ENCODE measurements at regions not wholly inside any gene's neighbourhood (a gene's known extent, or its start where the extent isn't known, plus 50 kb on each side); places are given as distances from the start of the nearest gene placed in this dataset.

DNA sequence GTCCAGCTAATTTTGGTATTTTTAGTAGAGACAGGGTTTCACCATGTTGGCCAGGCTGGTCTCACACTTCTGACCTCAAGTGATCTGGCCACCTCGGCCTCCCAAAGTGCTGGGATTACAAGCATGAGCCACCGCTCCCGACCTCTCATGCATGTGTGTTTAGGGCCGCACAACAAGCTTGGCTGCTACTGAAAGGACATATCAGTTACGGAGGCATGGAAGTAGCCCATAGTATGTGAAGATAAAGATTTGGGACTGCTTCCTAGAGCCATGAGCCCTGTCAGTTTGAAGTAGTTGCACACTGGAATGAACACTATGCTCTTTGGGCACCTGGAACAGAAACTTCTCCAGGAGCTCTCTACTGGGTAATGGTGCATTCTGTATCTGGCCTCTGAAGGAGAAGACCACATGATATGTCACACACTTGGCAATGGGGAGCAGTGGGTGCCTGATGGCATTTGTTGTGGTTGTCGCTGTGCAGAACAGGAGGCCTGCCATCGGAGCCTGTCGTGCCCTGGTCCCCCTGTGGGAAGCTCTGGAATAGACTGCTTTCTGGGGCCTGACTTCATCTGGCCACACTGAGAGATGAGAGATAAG lies 144.7 kb upstream of the KIF26B start:
- no peaks in the 10 kb centered on the region for H3K27me3 ChIP-seq
- H3K4me1 ChIP-seq, result no peaks in the 10 kb centered on the region
- H3K27ac ChIP-seq, result no peak overlapping the region
- TF ChIP-seq, protein P1, sequence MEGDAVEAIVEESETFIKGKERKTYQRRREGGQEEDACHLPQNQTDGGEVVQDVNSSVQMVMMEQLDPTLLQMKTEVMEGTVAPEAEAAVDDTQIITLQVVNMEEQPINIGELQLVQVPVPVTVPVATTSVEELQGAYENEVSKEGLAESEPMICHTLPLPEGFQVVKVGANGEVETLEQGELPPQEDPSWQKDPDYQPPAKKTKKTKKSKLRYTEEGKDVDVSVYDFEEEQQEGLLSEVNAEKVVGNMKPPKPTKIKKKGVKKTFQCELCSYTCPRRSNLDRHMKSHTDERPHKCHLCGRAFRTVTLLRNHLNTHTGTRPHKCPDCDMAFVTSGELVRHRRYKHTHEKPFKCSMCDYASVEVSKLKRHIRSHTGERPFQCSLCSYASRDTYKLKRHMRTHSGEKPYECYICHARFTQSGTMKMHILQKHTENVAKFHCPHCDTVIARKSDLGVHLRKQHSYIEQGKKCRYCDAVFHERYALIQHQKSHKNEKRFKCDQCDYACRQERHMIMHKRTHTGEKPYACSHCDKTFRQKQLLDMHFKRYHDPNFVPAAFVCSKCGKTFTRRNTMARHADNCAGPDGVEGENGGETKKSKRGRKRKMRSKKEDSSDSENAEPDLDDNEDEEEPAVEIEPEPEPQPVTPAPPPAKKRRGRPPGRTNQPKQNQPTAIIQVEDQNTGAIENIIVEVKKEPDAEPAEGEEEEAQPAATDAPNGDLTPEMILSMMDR (IDR thresholded peaks at IDR 0.05), result no peak
- no peak for TF ChIP-seq POLR2A (IDR thresholded peaks at IDR 0.05)
- H3K4me3 ChIP-seq, result no peak overlapping the region
- intact Hi-C loops (cut with DNase I; ENCODE audit: low total_unique reads), result no loop called here
- no peaks in the 10 kb centered on the region for H3K9me3 ChIP-seq
- DNase-seq, result no peak
- no peaks in the 10 kb centered on the region for H3K36me3 ChIP-seq

DNA sequence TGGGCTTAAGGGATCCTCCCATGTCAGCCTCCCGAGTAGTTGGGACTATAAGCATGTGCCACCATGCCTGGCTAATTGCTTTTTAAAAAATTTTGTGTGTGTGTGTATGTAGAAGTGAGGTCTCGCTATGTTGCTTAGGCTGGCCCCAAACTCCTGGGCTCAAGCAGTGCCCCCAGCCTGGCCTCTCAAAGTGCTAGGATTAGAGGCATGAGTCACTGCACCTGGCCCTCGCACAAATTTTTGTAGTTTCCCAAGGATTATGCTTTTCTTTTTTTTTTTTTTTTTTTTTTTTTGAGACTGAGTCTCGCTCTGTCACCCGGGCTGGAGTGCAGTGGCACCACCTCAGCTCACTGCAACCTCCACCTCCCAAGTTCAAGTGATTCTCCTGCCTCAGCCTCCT lies 144.4 kb upstream of the HNRNPU start:
- no peaks in the 10 kb centered on the region for H3K36me3 ChIP-seq
- DNase-seq, result no peak
- H3K9me3 ChIP-seq, result no peaks in the 10 kb centered on the region
- no peak for TF ChIP-seq POLR2A (IDR thresholded peaks at IDR 0.05)
- TF ChIP-seq, protein P1 (IDR thresholded peaks at IDR 0.05), result no peak
- no peak overlapping the region for H3K4me3 ChIP-seq
- intact Hi-C loops (cut with DNase I; ENCODE audit: low total_unique reads), result no loop called here
- no peaks in the 10 kb centered on the region for H3K27me3 ChIP-seq
- H3K27ac ChIP-seq, result no peak overlapping the region
- no peaks in the 10 kb centered on the region for H3K4me1 ChIP-seq

DNA sequence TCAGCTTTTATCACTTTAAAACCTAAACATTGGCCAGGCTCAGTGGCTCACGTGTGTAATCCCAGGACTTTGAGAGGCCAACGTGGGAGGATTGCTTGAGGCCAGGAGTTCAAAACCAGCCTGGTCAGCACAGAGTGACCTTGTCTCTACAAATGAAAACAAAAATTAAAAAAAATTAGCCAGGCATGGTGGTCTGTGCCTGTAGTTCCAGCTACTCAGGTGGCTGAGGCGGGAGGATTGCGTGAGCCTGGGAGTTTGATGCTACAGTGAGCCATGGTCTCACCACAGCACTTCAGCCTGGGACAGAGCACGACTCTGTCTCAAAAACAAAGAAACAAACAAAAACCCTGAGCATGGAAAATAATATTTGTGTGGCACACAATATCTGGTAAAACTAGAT lies 143.5 kb upstream of the HNRNPU start:
- Histone ChIP-seq H3K27me3 (no peaks in the 10 kb centered on the region), H3K9me3 (no peaks in the 10 kb centered on the region), H3K4me1 (no peaks in the 10 kb centered on the region), H3K36me3 (no peaks in the 10 kb centered on the region), H3K27ac (no peak overlapping the region), H3K4me3 (no peak overlapping the region)
- no peak for TF ChIP-seq POLR2A (IDR thresholded peaks at IDR 0.05)
- TF ChIP-seq, protein P1 (IDR thresholded peaks at IDR 0.05), result no peak
- intact Hi-C loops (cut with DNase I; ENCODE audit: low total_unique reads), result no loop called here
- DNase-seq, result no peak

DNA sequence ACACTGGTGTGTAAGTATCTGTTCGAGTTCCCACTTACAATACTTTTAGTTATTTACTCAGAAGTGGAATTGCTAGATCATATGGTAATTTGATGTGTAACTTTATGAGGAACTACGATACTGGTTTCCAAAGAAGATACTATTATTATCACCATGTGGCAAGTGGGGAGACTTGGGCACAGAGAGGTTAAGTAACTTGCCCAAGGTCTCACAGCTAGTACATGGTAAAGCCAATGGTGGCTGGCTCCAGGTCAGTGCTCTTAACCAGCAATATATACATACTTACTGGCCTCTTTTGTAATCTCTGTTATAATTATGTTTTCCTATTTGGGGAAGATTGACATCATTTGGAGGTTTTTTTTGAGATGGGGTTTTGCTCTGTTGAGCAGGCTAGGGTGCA lies 138.9 kb upstream of the HNRNPU start:
- DNase-seq, result no peak
- Histone ChIP-seq H3K36me3 (no peaks in the 10 kb centered on the region), H3K4me1 (no peaks in the 10 kb centered on the region), H3K27me3 (no peaks in the 10 kb centered on the region), H3K4me3 (no peak overlapping the region), H3K9me3 (no peaks in the 10 kb centered on the region), H3K27ac (no peak overlapping the region)
- intact Hi-C loops (cut with DNase I; ENCODE audit: low total_unique reads), result no loop called here
- no peak for TF ChIP-seq POLR2A (IDR thresholded peaks at IDR 0.05)
- TF ChIP-seq, protein P1 (IDR thresholded peaks at IDR 0.05), result no peak

DNA sequence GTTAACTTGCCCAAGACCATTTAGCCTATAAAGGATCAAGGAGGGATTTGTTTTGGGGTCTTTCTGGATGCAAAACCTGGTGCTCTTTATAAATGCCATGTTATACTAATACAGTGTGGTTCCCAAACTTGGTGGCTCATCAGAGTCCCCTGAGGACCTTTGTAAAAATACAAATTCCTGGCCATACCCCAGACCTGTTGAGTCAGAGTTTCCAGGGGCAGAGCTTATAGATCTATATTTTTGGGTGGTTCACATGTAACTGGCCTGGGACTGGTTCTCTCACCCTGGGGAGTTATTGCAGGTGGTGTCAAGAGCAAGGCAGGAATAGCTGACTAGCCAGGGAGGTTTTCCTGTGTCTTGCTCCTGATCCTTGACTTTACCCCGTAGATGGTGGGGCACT lies 136.9 kb upstream of the HNRNPU start:
- no peaks in the 10 kb centered on the region for H3K36me3 ChIP-seq
- TF ChIP-seq POLR2A (IDR thresholded peaks at IDR 0.05), result no peak
- TF ChIP-seq, protein P1 (IDR thresholded peaks at IDR 0.05), result no peak
- no peaks in the 10 kb centered on the region for H3K9me3 ChIP-seq
- no peak for DNase-seq
- no peak overlapping the region for H3K4me3 ChIP-seq
- H3K27ac ChIP-seq, result no peak overlapping the region
- intact Hi-C loops (cut with DNase I; ENCODE audit: low total_unique reads), result no loop called here
- H3K27me3 ChIP-seq, result no peaks in the 10 kb centered on the region
- H3K4me1 ChIP-seq, result no peaks in the 10 kb centered on the region
